CD14-positive monocyte (primary cell): ENCODE measurements at regions not wholly inside any gene's neighbourhood (a gene's known extent, or its start where the extent isn't known, plus 50 kb on each side); places are given as distances from the start of the nearest gene placed in this dataset.

ENCODE experiments used
- DNase-seq, 3 donors: peaks; one replicate each; pipeline ENCODE4 v3.0.0-alpha.2; 2011 to 2022
- H2AFZ ChIP-seq: 2 replicates; pipeline ENCODE4 v1.6.0; 2012; ENCODE audit warnings: mild to moderate bottlenecking, low read depth, low read length, inconsistent platforms; ENCODE audit not compliant: insufficient read depth, poor library complexity, severe bottlenecking
- H3K27ac ChIP-seq, 2 donors: 1 replicate in 1 of 2; 2 replicates in 1 of 2; pipeline ENCODE4 v1.5.1; 2012 to 2013; ENCODE audit warnings: low read length in 2 of 2, control low read depth in 1 of 2, inconsistent platforms in 1 of 2, low read depth in 1 of 2, mild to moderate bottlenecking in 1 of 2
- H3K27me3 ChIP-seq, 2 donors: one replicate each; pipeline versions ENCODE4 v1.6.0 to v1.6.1; 2011 to 2013; ENCODE audit warnings: low read length in 2 of 2; ENCODE audit not compliant: control insufficient read depth in 2 of 2, insufficient read depth in 2 of 2
- H3K36me3 ChIP-seq, 2 donors: replicated peaks in 1 of 2; 1 replicate in 1 of 2; 2 replicates in 1 of 2; pipeline versions ENCODE4 v1.5.1 to v1.6.1; 2012 to 2013; ENCODE audit warnings: low read length in 2 of 2, control low read depth in 1 of 2, inconsistent platforms in 1 of 2, mild to moderate bottlenecking in 1 of 2; ENCODE audit not compliant: insufficient read depth in 2 of 2, control insufficient read depth in 1 of 2
- H3K4me1 ChIP-seq, 2 donors: 1 replicate in 1 of 2; 2 replicates in 1 of 2; pipeline versions ENCODE4 v1.5.1 to v1.6.1; 2012 to 2013; ENCODE audit warnings: low read length in 2 of 2, control low read depth in 1 of 2, inconsistent platforms in 1 of 2, mild to moderate bottlenecking in 1 of 2, moderate library complexity in 1 of 2; ENCODE audit not compliant: insufficient read depth in 2 of 2, control insufficient read depth in 1 of 2
- H3K4me2 ChIP-seq: replicated peaks from 2 replicates; pipeline ENCODE3; 2012; ENCODE audit warnings: low read length, moderate library complexity, mild to moderate bottlenecking; ENCODE audit not compliant: poor library complexity, severe bottlenecking; ENCODE audit errors: extremely low read depth
- H3K4me3 ChIP-seq, 3 experiments: fragments of 200-600 bp in 1 of 3; sonication (generic) in 1 of 3; replicated peaks in 1 of 3; 1 replicate in 2 of 3; 2 replicates in 1 of 3; pipeline ENCODE4 v1.5.1; 2011 to 2013; ENCODE audit warnings: low read length in 3 of 3, mild to moderate bottlenecking in 3 of 3, control low read depth in 2 of 3, low read depth in 2 of 3, inconsistent platforms in 1 of 3, moderate library complexity in 1 of 3
- H3K79me2 ChIP-seq: 2 replicates; pipeline ENCODE4 v1.6.0; 2012; ENCODE audit warnings: mild to moderate bottlenecking, control low read depth, inconsistent platforms, low read length, moderate library complexity; ENCODE audit not compliant: insufficient read depth
- H3K9ac ChIP-seq: 2 replicates; pipeline ENCODE4 v1.6.0; 2017; ENCODE audit warnings: low read length, mild to moderate bottlenecking; ENCODE audit not compliant: insufficient read depth, poor library complexity, severe bottlenecking
- H3K9me3 ChIP-seq, 2 donors: replicated peaks in 1 of 2; 1 replicate in 1 of 2; 2 replicates in 1 of 2; pipeline versions ENCODE4 v1.5.1 to v1.6.1; 2012 to 2013; ENCODE audit warnings: low read length in 2 of 2, control low read depth in 1 of 2; ENCODE audit not compliant: control insufficient read depth in 1 of 2, insufficient read depth in 1 of 2
- H4K20me1 ChIP-seq: 2 replicates; pipeline ENCODE4 v1.6.0; 2012; ENCODE audit warnings: mild to moderate bottlenecking, low read length, control low read depth, moderate library complexity; ENCODE audit not compliant: insufficient read depth
- H3K27ac Mint-ChIP-seq, 7 donors: one replicate each; pipeline ENCODE4 v1.8.0; 2020; ENCODE audit warnings: mild to moderate bottlenecking in 7 of 7, mixed read lengths in 7 of 7, moderate library complexity in 6 of 7, inconsistent platforms in 2 of 7
- H3K27me3 Mint-ChIP-seq, 3 donors: one replicate each; pipeline ENCODE4 v1.8.0; 2021 to 2022; ENCODE audit warnings: low read depth in 3 of 3, mild to moderate bottlenecking in 3 of 3, mixed read lengths in 3 of 3, moderate library complexity in 3 of 3, inconsistent platforms in 1 of 3
- H3K36me3 Mint-ChIP-seq, 2 donors: one replicate each; pipeline ENCODE4 v1.8.0; 2020; ENCODE audit warnings: mixed read lengths in 2 of 2, inconsistent platforms in 1 of 2, mild to moderate bottlenecking in 1 of 2
- H3K4me1 Mint-ChIP-seq: one replicate; pipeline ENCODE4 v1.8.0; 2020; ENCODE audit warnings: mild to moderate bottlenecking, mixed read lengths
- H3K4me3 Mint-ChIP-seq, 2 donors: one replicate each; pipeline ENCODE4 v1.8.0; 2020; ENCODE audit warnings: mild to moderate bottlenecking in 2 of 2, mixed read lengths in 2 of 2, moderate library complexity in 1 of 2
- H3K9me3 Mint-ChIP-seq, 7 donors: one replicate each; pipeline ENCODE4 v1.8.0; 2020 to 2022; ENCODE audit warnings: mixed read lengths in 7 of 7, mild to moderate bottlenecking in 6 of 7, moderate library complexity in 6 of 7, inconsistent platforms in 2 of 7
- CTCF ChIP-seq: fragments of 200-600 bp; IDR thresholded peaks from one replicate; pipeline ENCODE4 v1.8.0; 2022; ENCODE audit warnings: antibody characterized with exemption, mild to moderate bottlenecking
- WGBS: methylation state at CpG from one replicate; pipeline ENCODE4 v1.1.5; 2013; ENCODE audit warnings: missing lambda C conversion rate; ENCODE audit not compliant: insufficient coverage; 5-methylcytosine and 5-hydroxymethylcytosine counted together
- intact Hi-C, 2 donors: fragments of 100-400 bp; cut with micrococcal nuclease; formaldehyde crosslinking; loops; one replicate each; pipeline versions ENCODE4 v1.15.0 to v1.15.1; 2023

- no peaks in the 10 kb centered on the region for H3K79me2 ChIP-seq
- H3K4me1 ChIP-seq = no peaks in the 10 kb centered on the region
- H3K27ac ChIP-seq = no peak overlapping the region
- no peak overlapping the region for H3K4me3 ChIP-seq
- H3K36me3 ChIP-seq = no peaks in the 10 kb centered on the region
- TF ChIP-seq CTCF = no peak
- 75% methylated on average over 3 of the region's 4 CpGs for WGBS
- H3K4me3 Mint-ChIP-seq = no peak overlapping the region
- H3K9me3 Mint-ChIP-seq = peaks cover 0 to 2% (median 0%) of the 10 kb centered on the region in 7 donors
- no peaks in the 10 kb centered on the region for H3K27me3 ChIP-seq
- H3K4me2 ChIP-seq = no peak overlapping the region
- no peak overlapping the region for H3K9ac ChIP-seq
- intact Hi-C loops = no loop called here
- H3K9me3 ChIP-seq = no peaks in the 10 kb centered on the region
- no peak for DNase-seq
- H2AFZ ChIP-seq = no peak overlapping the region
- H3K27ac Mint-ChIP-seq = no peak overlapping the region
- peaks cover 3 to 5% (median 4%) of the 10 kb centered on the region in 3 donors for H3K27me3 Mint-ChIP-seq
- H3K36me3 Mint-ChIP-seq = no peaks in the 10 kb centered on the region
- no peaks in the 10 kb centered on the region for H3K4me1 Mint-ChIP-seq
- no peaks in the 10 kb centered on the region for H4K20me1 ChIP-seq
Observed at GRCh38 chr1:29586991-29587745, 350.8 kb downstream of the PTPRU start.

GRCh38 chr1:29586215-29586614 lies 349.9 kb downstream of the PTPRU start:
- no peaks in the 10 kb centered on the region for H3K9me3 ChIP-seq
- DNase-seq = no peak
- no peak overlapping the region for H3K4me2 ChIP-seq
- no peak for TF ChIP-seq CTCF
- Mint-ChIP-seq H3K36me3 (no peaks in the 10 kb centered on the region), H3K4me1 (no peaks in the 10 kb centered on the region), H3K27me3 (peaks cover 3 to 5% (median 4%) of the 10 kb centered on the region in 3 donors), H3K4me3 (no peak overlapping the region), H3K27ac (no peak overlapping the region), H3K9me3 (peaks cover 0 to 2% (median 0%) of the 10 kb centered on the region in 7 donors)
- intact Hi-C loops = no loop called here
- WGBS = 91% methylated on average over 5 of the region's 5 CpGs
- H3K9ac ChIP-seq = no peak overlapping the region
- H3K4me1 ChIP-seq = no peaks in the 10 kb centered on the region
- H3K36me3 ChIP-seq = no peaks in the 10 kb centered on the region
- no peak overlapping the region for H3K27ac ChIP-seq
- no peaks in the 10 kb centered on the region for H4K20me1 ChIP-seq
- H3K79me2 ChIP-seq = no peaks in the 10 kb centered on the region
- H2AFZ ChIP-seq = no peak overlapping the region
- H3K4me3 ChIP-seq = no peak overlapping the region
- no peaks in the 10 kb centered on the region for H3K27me3 ChIP-seq
